IMR-90 (cell line): ENCODE measurements at regions not wholly inside any gene's neighbourhood (a gene's known extent, or its start where the extent isn't known, plus 50 kb on each side); places are given as distances from the start of the nearest gene placed in this dataset.

Source experiments
- ATAC-seq: fragments of 200-7000 bp; cut with Tn5 transposase; 2 replicates; pipeline ENCODE4 v1.9.1; 2020; ENCODE audit warnings: low read depth, mild to moderate bottlenecking, moderate library complexity
- BruUV-seq: library from RNA; stranded (reverse); fragments of 400-500 nt; replicated peaks from 2 replicates; lab custom pipeline; 2021; lab: Mats Ljungman, UMichigan
- CTCF ChIA-PET: fragments of 300-600 bp; formaldehyde crosslinking; extraction: SDS; loops from one replicate; lab custom pipeline; 2021; ENCODE audit warnings: antibody characterized with exemption; lab: Yijun Ruan, JAX
- POLR2A ChIA-PET: fragments of 300-600 bp; sonication (Branson Sonifier 250); formaldehyde crosslinking; loops from one replicate; lab custom pipeline; 2022; ENCODE audit warnings: antibody characterized with exemption; ENCODE audit not compliant: unreplicated experiment; lab: Charles Lee
- DNase-seq: peaks from one replicate; pipeline ENCODE4 v3.0.0; 2013
- H2AFZ ChIP-seq: replicated peaks from 2 replicates; pipeline ENCODE3; 2013; ENCODE audit warnings: low read length, mild to moderate bottlenecking; ENCODE audit not compliant: poor library complexity
- H2AK5ac ChIP-seq: 2 replicates; pipeline ENCODE4 v1.6.1; 2013; ENCODE audit warnings: low read depth, low read length, inconsistent platforms
- H2AK9ac ChIP-seq: replicated peaks from 2 replicates; pipeline ENCODE3; 2013; ENCODE audit warnings: mild to moderate bottlenecking, low read depth, low read length, moderate library complexity; ENCODE audit not compliant: poor library complexity
- H2BK120ac ChIP-seq: 2 replicates; pipeline ENCODE4 v1.6.1; 2013; ENCODE audit warnings: low read depth, low read length, inconsistent platforms
- H2BK15ac ChIP-seq: 3 replicates; pipeline ENCODE4 v1.6.1; 2013; ENCODE audit warnings: low read depth, low read length, inconsistent platforms
- H2BK20ac ChIP-seq: 2 replicates; pipeline ENCODE4 v1.6.1; 2013; ENCODE audit warnings: low read depth, mild to moderate bottlenecking, inconsistent platforms, low read length, moderate library complexity
- H2BK5ac ChIP-seq: 2 replicates; pipeline ENCODE4 v1.6.1; 2013; ENCODE audit warnings: mild to moderate bottlenecking, low read depth, low read length, inconsistent platforms; ENCODE audit not compliant: poor library complexity, severe bottlenecking
- H3K14ac ChIP-seq: replicated peaks from 2 replicates; pipeline ENCODE4 v1.6.1; 2013; ENCODE audit warnings: low read depth, low read length, inconsistent platforms
- H3K18ac ChIP-seq: 2 replicates; pipeline ENCODE4 v1.6.1; 2013; ENCODE audit warnings: low read depth, low read length, control low read depth
- H3K23ac ChIP-seq: 2 replicates; pipeline ENCODE4 v1.6.1; 2013; ENCODE audit warnings: low read depth, low read length, inconsistent platforms
- H3K27ac ChIP-seq: 2 replicates; pipeline ENCODE4 v1.5.1; 2013; ENCODE audit warnings: mild to moderate bottlenecking, control low read depth, low read length; ENCODE audit not compliant: insufficient read depth
- H3K27me3 ChIP-seq: 2 replicates; pipeline ENCODE4 v1.6.1; 2013; ENCODE audit warnings: low read length; ENCODE audit not compliant: control insufficient read depth, insufficient read depth
- H3K36me3 ChIP-seq: 2 replicates; pipeline ENCODE4 v1.6.1; 2013; ENCODE audit warnings: low read length, mixed read lengths; ENCODE audit not compliant: control insufficient read depth, insufficient read depth
- H3K4ac ChIP-seq: 2 replicates; pipeline ENCODE4 v1.6.1; 2013; ENCODE audit warnings: low read depth, low read length, inconsistent platforms
- H3K4me1 ChIP-seq: 2 replicates; pipeline ENCODE4 v1.6.1; 2013; ENCODE audit warnings: low read length, mixed read lengths; ENCODE audit not compliant: control insufficient read depth, insufficient read depth
- H3K4me2 ChIP-seq: 2 replicates; pipeline ENCODE4 v1.6.1; 2013; ENCODE audit warnings: low read depth, mild to moderate bottlenecking, control low read depth, low read length, moderate library complexity
- H3K4me3 ChIP-seq: 2 replicates; pipeline ENCODE4 v1.5.1; 2013; ENCODE audit warnings: low read depth, mild to moderate bottlenecking, control low read depth, low read length, moderate library complexity; ENCODE audit not compliant: insufficient read depth
- H3K56ac ChIP-seq: 2 replicates; pipeline ENCODE4 v1.6.1; 2013; ENCODE audit warnings: low read length, inconsistent platforms; ENCODE audit not compliant: insufficient read depth; ENCODE audit errors: extremely low read depth
- H3K79me1 ChIP-seq, 2 experiments: 2 replicates each; pipeline ENCODE4 v1.6.1; 2013; ENCODE audit warnings: low read length in 2 of 2, inconsistent platforms in 1 of 2, low read depth in 1 of 2
- H3K9ac ChIP-seq: 2 replicates; pipeline ENCODE4 v1.6.1; 2013; ENCODE audit warnings: low read depth, low read length, control low read depth
- H3K9me1 ChIP-seq: 2 replicates; pipeline ENCODE4 v1.6.1; 2013; ENCODE audit warnings: low read length, inconsistent platforms; ENCODE audit not compliant: insufficient read depth
- H3K9me3 ChIP-seq: 2 replicates; pipeline ENCODE4 v1.6.1; 2013; ENCODE audit warnings: low read length; ENCODE audit not compliant: control insufficient read depth, insufficient read depth
- H4K20me1 ChIP-seq: 2 replicates; pipeline ENCODE4 v1.6.1; 2013; ENCODE audit warnings: low read length, inconsistent platforms; ENCODE audit not compliant: insufficient read depth
- H4K5ac ChIP-seq: 2 replicates; pipeline ENCODE4 v1.6.1; 2013; ENCODE audit warnings: mild to moderate bottlenecking, low read depth, low read length, control low read depth
- H4K8ac ChIP-seq, 2 experiments: 2 replicates each; pipeline ENCODE4 v1.6.1; 2013; ENCODE audit warnings: low read depth in 2 of 2, low read length in 2 of 2, control low read depth in 1 of 2, inconsistent platforms in 1 of 2
- H4K91ac ChIP-seq: 2 replicates; pipeline ENCODE4 v1.6.1; 2013; ENCODE audit warnings: low read depth, low read length, inconsistent platforms; ENCODE audit not compliant: insufficient read depth
- BHLHE40 ChIP-seq: fragments of 150-350 bp; IDR thresholded peaks from 2 replicates; pipeline ENCODE4 v1.6.1; 2016; ENCODE audit warnings: mild to moderate bottlenecking, low read depth, low read length
- CEBPB ChIP-seq: IDR thresholded peaks from 2 replicates; pipeline ENCODE4 v1.6.1; 2012; ENCODE audit warnings: low read depth, low read length, improper control_type of control experiment
- CTCF ChIP-seq: conservative IDR thresholded peaks from 2 replicates; pipeline ENCODE4 v1.5.1; 2012; ENCODE audit warnings: mild to moderate bottlenecking, low read depth, low read length, improper control_type of control experiment
- ELK1 ChIP-seq: fragments of 150-350 bp; IDR thresholded peaks from 2 replicates; pipeline ENCODE4 v1.6.1; 2016; ENCODE audit warnings: low read depth, mild to moderate bottlenecking, low read length, moderate library complexity, borderline replicate concordance
- MAFK ChIP-seq: IDR thresholded peaks from 2 replicates; pipeline ENCODE4 v1.6.1; 2012; ENCODE audit warnings: low read depth, low read length, improper control_type of control experiment
- WGBS, 2 experiments: methylation state at CpG; one replicate each; pipeline versions ENCODE4 v1.1.5 to v1.1.7; 2013; ENCODE audit warnings: missing lambda C conversion rate in 2 of 2; ENCODE audit not compliant: insufficient read length in 1 of 2; ENCODE audit errors: extremely low coverage in 2 of 2; 5-methylcytosine and 5-hydroxymethylcytosine counted together
- dilution Hi-C: fragments of 300-500 bp; cut with HindIII; formaldehyde crosslinking; loops from one replicate; pipeline ENCODE4 v1.14.3; 2018; ENCODE audit warnings: low sequenced_read_pairs; ENCODE audit not compliant: unreplicated experiment
- in situ Hi-C: fragments of 300-500 bp; cut with MboI; formaldehyde crosslinking; loops from 3 replicates; pipeline ENCODE4 v1.14.3; 2019; ENCODE audit warnings: low sequenced_read_pairs, inconsistent platforms, mixed read lengths
- intact Hi-C: fragments of 100-400 bp; cut with micrococcal nuclease; formaldehyde crosslinking; loops from 2 replicates; pipeline ENCODE4 v1.10.0; 2022

GRCh38 chr5:125467222-125467621 lies 720.8 kb upstream of the ZNF608 start:
- CTCF ChIA-PET = no interaction called here
- Histone ChIP-seq H3K9me3 (no peaks in the 10 kb centered on the region), H4K8ac (no peak overlapping the region), H2BK5ac (no peak overlapping the region), H3K4me3 (no peak overlapping the region), H3K79me1 (no peaks in the 10 kb centered on the region), H3K36me3 (no peaks in the 10 kb centered on the region), H2AK5ac (no peak overlapping the region), H3K4me2 (no peak overlapping the region), H3K27me3 (peaks cover 9% of the 10 kb centered on the region), H3K9ac (no peak overlapping the region), H4K20me1 (no peaks in the 10 kb centered on the region), H4K91ac (no peak overlapping the region), H2AFZ (no peak overlapping the region), H3K18ac (no peak overlapping the region), H3K4ac (no peak overlapping the region), H3K9me1 (no peaks in the 10 kb centered on the region; the same call in 1 of the 2 replicates), H3K4me1 (no peaks in the 10 kb centered on the region), H2BK20ac (no peak overlapping the region), H2BK120ac (no peak overlapping the region), H3K56ac (no peak overlapping the region), H3K14ac (no peak overlapping the region), H3K23ac (no peak overlapping the region), H4K5ac (no peak overlapping the region), H3K27ac (no peak overlapping the region), H2AK9ac (no peak overlapping the region), H2BK15ac (no peak overlapping the region)
- dilution Hi-C loops = no loop called here
- intact Hi-C loops = loop anchor here (10.0 kb wide), 1 partner anchor 1288 kb away; no protein-coding TSS in a partner anchor
- in situ Hi-C loops = no loop called here
- no CpG with 5 or more reads among the region's 1 CpG for WGBS, 2 experiments
- no TSS peak for BruUV-seq
- ATAC-seq (no peak), DNase-seq (no peak)
- TF ChIP-seq BHLHE40 (no peak), CTCF (no peak), ELK1 (no peak), MAFK (no peak), CEBPB (no peak)
- POLR2A ChIA-PET = no interaction called here
